ENCODE measurements at regions not wholly inside any gene's neighbourhood (a gene's known extent, or its start where the extent isn't known, plus 50 kb on each side); places are given as distances from the start of the nearest gene placed in this dataset.

DNA sequence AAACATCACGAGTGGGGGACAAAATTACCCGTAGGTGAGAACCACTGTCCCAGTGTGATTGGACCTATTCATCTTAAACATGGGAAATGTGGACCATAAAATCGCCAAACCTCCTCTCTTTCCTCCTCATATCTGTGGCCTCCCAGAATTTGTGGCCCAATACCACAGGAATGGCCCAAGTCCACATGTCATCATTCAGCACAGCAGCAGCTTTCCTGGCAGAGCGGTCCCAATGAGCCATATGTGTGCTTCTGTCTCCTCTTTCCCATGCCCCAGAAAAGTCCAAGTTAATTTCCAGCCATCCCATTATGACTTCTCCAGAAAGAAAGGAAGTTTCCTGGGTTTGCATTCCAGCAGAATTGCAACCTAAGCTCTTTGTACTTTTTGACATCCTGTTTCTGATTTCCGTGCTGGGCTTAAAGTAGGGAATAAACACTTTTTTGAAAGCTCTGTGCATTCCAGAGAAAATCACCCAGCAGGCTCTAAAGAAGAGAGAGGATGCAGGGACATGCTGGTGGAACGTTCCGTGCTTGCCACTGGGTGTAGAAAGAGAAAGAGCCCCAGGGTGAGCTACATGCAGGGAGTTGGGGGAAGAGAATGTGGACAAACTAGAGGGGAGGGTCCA lies 259.4 kb upstream of the PROK2 start:
- DNase-seq (ENCODE audit: low read depth), result no peak
- TF ChIP-seq CTCF (IDR thresholded peaks at IDR 0.05; ENCODE audit: low read depth, low read length, missing control alignments), result no peak
- no peak overlapping the region for H3K4me3 ChIP-seq (ENCODE audit: low read depth, low read length)
- in situ Hi-C loops (cut with HindIII; ENCODE audit: low sequenced_read_pairs), result no loop called here

DNA sequence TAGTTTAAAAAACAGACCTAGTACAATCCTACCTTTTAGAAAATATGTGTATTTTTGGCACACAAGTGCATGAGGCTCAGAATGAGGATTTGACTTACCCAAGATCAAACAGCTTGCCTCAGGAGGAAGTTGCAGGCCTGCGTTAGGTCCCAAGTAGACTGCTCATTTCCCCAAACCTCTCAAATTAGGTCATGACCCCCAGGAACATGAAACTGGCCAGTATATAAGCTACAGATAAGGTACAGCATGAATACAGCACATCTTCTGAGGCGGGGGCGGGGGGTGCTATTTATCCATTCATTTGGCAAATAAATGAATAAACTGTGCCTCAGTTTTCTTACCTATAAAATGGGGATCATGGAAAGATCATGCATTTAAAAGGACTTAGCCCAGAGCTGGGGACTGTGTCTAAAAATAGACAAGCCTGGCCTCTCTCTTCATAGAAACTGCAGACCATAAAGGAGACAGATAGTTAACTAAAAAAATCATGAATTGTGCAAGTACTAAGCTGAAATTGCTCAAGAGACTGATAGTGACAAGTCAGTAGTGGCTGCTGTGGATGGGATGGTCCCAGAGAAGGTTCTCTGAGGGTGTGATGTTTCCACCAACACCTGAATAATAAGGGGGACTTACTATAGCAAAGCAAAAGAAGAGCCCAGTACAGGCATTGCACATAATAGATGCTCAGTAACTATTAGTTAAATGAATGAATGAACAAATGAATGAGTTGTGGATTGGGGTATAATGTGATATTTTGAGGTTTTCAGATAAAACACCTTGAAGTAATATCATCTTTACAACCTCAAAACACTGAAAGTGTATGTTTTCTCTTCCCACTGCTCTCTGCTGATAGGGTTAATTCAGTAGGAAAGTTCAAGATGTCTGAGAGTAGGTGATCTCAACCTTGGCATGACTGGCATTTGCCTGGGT lies 258.5 kb upstream of the PROK2 start:
- in situ Hi-C loops (cut with HindIII; ENCODE audit: low sequenced_read_pairs), result no loop called here
- H3K4me3 ChIP-seq (ENCODE audit: low read depth, low read length), result no peak overlapping the region
- DNase-seq (ENCODE audit: low read depth), result no peak
- TF ChIP-seq CTCF (IDR thresholded peaks at IDR 0.05; ENCODE audit: low read depth, low read length, missing control alignments), result no peak

GRCh38 chr3:72042397-72043203 lies 257.7 kb upstream of the PROK2 start:
- in situ Hi-C loops (cut with HindIII; ENCODE audit: low sequenced_read_pairs), result no loop called here
- H3K4me3 ChIP-seq (ENCODE audit: low read depth, low read length), result no peak overlapping the region
- peak; percentile 90 for DNase-seq (ENCODE audit: low read depth)

GRCh38 chr3:72041511-72041910 lies 256.6 kb upstream of the PROK2 start:
- DNase-seq (ENCODE audit: low read depth), result no peak
- in situ Hi-C loops (cut with HindIII; ENCODE audit: low sequenced_read_pairs), result no loop called here
- TF ChIP-seq CTCF (IDR thresholded peaks at IDR 0.05; ENCODE audit: low read depth, low read length, missing control alignments), result no peak
- no peak overlapping the region for H3K4me3 ChIP-seq (ENCODE audit: low read depth, low read length)

More at GRCh38 chr3:72042397-72043203, 257.7 kb upstream of the PROK2 start:
- TF ChIP-seq CTCF (IDR thresholded peaks at IDR 0.05; ENCODE audit: low read depth, low read length, missing control alignments), result no peak

DNA sequence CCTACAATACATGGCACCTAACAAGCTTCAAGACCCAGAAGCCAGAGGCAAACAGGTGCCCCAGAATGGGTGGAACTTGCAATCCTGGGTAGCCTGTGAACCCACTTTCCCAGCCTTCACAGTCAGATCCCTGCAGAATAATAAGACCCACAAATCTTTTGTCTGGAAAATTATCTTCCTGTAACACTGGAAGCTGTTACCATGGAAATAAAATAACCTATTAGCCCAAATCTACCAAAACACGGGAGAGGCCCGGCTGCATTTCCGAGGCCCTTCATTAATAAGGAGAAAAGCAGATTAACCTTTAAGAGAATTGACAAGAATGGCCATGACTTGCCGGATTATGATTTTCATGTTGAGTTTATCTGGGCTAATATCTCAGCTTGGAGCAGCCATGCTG lies 256.1 kb upstream of the PROK2 start:
- no peak for DNase-seq (ENCODE audit: low read depth)
- no peak overlapping the region for H3K4me3 ChIP-seq (ENCODE audit: low read depth, low read length)
- no peak for TF ChIP-seq CTCF (IDR thresholded peaks at IDR 0.05; ENCODE audit: low read depth, low read length, missing control alignments)
- in situ Hi-C loops (cut with HindIII; ENCODE audit: low sequenced_read_pairs), result no loop called here

GRCh38 chr3:72039677-72040076 lies 254.7 kb upstream of the PROK2 start:
- no peak for DNase-seq (ENCODE audit: low read depth)
- H3K4me3 ChIP-seq (ENCODE audit: low read depth, low read length), result no peak overlapping the region
- no peak for TF ChIP-seq CTCF (IDR thresholded peaks at IDR 0.05; ENCODE audit: low read depth, low read length, missing control alignments)
- in situ Hi-C loops (cut with HindIII; ENCODE audit: low sequenced_read_pairs), result no loop called here
